Endothelial cell of umbilical vein (primary cell): ENCODE measurements at regions not wholly inside any gene's neighbourhood (a gene's known extent, or its start where the extent isn't known, plus 50 kb on each side); places are given as distances from the start of the nearest gene placed in this dataset.

Experiments used
- BruUV-seq: library from RNA; stranded (reverse); fragments of 400-500 nt; replicated peaks from 2 replicates; lab custom pipeline; 2021; lab: Mats Ljungman, UMichigan
- CTCF ChIA-PET: fragments of 300-600, 350-600 bp; sonication (Branson Sonifier 250); formaldehyde crosslinking; loops from one replicate; lab custom pipeline; 2021; ENCODE audit warnings: antibody characterized with exemption, inconsistent platforms; lab: Charles Lee
- POLR2A ChIA-PET: fragments of 300-600, 350-600 bp; sonication (Branson Sonifier 250); formaldehyde crosslinking; loops from one replicate; lab custom pipeline; 2021; ENCODE audit warnings: antibody characterized with exemption, inconsistent platforms; lab: Charles Lee
- DNase-seq: peaks from one replicate; pipeline ENCODE4 v3.0.0-alpha.2; 2011; ENCODE audit warnings: low read depth, low spot score
- FAIRE-seq: peaks from 2 replicates; lab custom pipeline; 2011; peaks lifted over from hg19 to GRCh38; lab: Jason Lieb, UNC
- H2AFZ ChIP-seq: 2 replicates; pipeline ENCODE4 v1.6.0; 2012; ENCODE audit warnings: low read depth, low read length, control low read depth, inconsistent platforms
- H3K27ac ChIP-seq: 2 replicates; pipeline ENCODE4 v1.5.1; 2011; ENCODE audit warnings: low read depth, mild to moderate bottlenecking, control low read depth, low read length, moderate library complexity; ENCODE audit not compliant: insufficient read depth
- H3K27me3 ChIP-seq, 2 experiments: 2 replicates each; pipeline versions ENCODE4 v1.6.0 to v1.6.1; 2011; ENCODE audit warnings: low read length in 2 of 2, mixed read lengths in 1 of 2; ENCODE audit not compliant: control insufficient read depth in 2 of 2, insufficient read depth in 2 of 2
- H3K36me3 ChIP-seq, 2 experiments: 2 replicates in 1 of 2; 3 replicates in 1 of 2; pipeline ENCODE4 v1.5.1; 2011; ENCODE audit warnings: low read length in 2 of 2, mild to moderate bottlenecking in 1 of 2, moderate library complexity in 1 of 2; ENCODE audit not compliant: control insufficient read depth in 2 of 2, insufficient read depth in 2 of 2; ENCODE audit errors: extremely low read depth in 1 of 2
- H3K4me1 ChIP-seq: 3 replicates; pipeline ENCODE4 v1.5.1; 2011; ENCODE audit warnings: mild to moderate bottlenecking, low read length; ENCODE audit not compliant: control insufficient read depth, insufficient read depth; ENCODE audit errors: extremely low read depth
- H3K4me2 ChIP-seq: 2 replicates; pipeline ENCODE4 v1.6.1; 2011; ENCODE audit warnings: low read length, control low read depth, mixed read lengths; ENCODE audit not compliant: insufficient read depth
- H3K4me3 ChIP-seq, 3 experiments: fragments of 200-600 bp in 1 of 3; sonication (generic), shearing (Covaris generic) in 1 of 3; replicated peaks in 1 of 3; 2 replicates each; pipeline ENCODE4 v1.5.1; 2011 to 2016; ENCODE audit warnings: control low read depth in 3 of 3, low read length in 3 of 3, mild to moderate bottlenecking in 2 of 3, inconsistent platforms in 1 of 3, low read depth in 1 of 3, moderate library complexity in 1 of 3; ENCODE audit not compliant: insufficient read depth in 1 of 3
- H3K79me2 ChIP-seq: 2 replicates; pipeline ENCODE4 v1.6.0; 2012; ENCODE audit warnings: low read length, inconsistent platforms; ENCODE audit not compliant: control insufficient read depth, insufficient read depth
- H3K9ac ChIP-seq: replicated peaks from 2 replicates; pipeline ENCODE3; 2011; ENCODE audit warnings: low read length, control low read depth; ENCODE audit not compliant: insufficient read depth; ENCODE audit errors: extremely low read depth
- H3K9me1 ChIP-seq: replicated peaks from 3 replicates; pipeline ENCODE4 v1.6.0; 2011; ENCODE audit warnings: mild to moderate bottlenecking, low read length; ENCODE audit not compliant: control insufficient read depth, insufficient read depth; ENCODE audit errors: extremely low read depth
- H3K9me3 ChIP-seq: replicated peaks from 2 replicates; pipeline ENCODE4 v1.5.1; 2012; ENCODE audit warnings: low read length, inconsistent platforms; ENCODE audit not compliant: control insufficient read depth, insufficient read depth
- H4K20me1 ChIP-seq: replicated peaks from 2 replicates; pipeline ENCODE3; 2011; ENCODE audit warnings: mild to moderate bottlenecking, low read length; ENCODE audit not compliant: control insufficient read depth, insufficient read depth; ENCODE audit errors: extremely low read depth
- CTCF ChIP-seq, 2 donors: IDR thresholded peaks; 1 replicate in 1 of 2; 2 replicates in 1 of 2; pipeline ENCODE4 v1.5.1; 2011; ENCODE audit warnings: low read length in 2 of 2, mild to moderate bottlenecking in 2 of 2, moderate library complexity in 2 of 2, control low read depth in 1 of 2, inconsistent platforms in 1 of 2, low read depth in 1 of 2; ENCODE audit not compliant: insufficient read depth in 1 of 2; ENCODE audit errors: extremely low read depth in 1 of 2
- EZH2 ChIP-seq: IDR thresholded peaks from 2 replicates; pipeline ENCODE4 v1.6.1; 2012; ENCODE audit warnings: borderline replicate concordance, low read depth, mild to moderate bottlenecking, moderate library complexity, low read length, inconsistent platforms; ENCODE audit not compliant: severe bottlenecking
- FOS ChIP-seq: IDR thresholded peaks from 2 replicates; pipeline ENCODE4 v1.6.1; 2011; ENCODE audit warnings: mild to moderate bottlenecking, low read length, moderate library complexity, borderline replicate concordance; ENCODE audit not compliant: insufficient read depth
- GATA2 ChIP-seq: IDR thresholded peaks from 2 replicates; pipeline ENCODE4 v1.7.0; 2011; ENCODE audit warnings: low read depth, mild to moderate bottlenecking, moderate library complexity, mixed read lengths, low read length; ENCODE audit not compliant: insufficient read length, insufficient read depth
- JUN ChIP-seq: IDR thresholded peaks from 2 replicates; pipeline ENCODE4 v1.6.1; 2011; ENCODE audit warnings: borderline replicate concordance, low read depth; ENCODE audit not compliant: insufficient read length, insufficient read depth
- MAX ChIP-seq: IDR thresholded peaks from 2 replicates; pipeline ENCODE4 v1.6.1; 2011; ENCODE audit not compliant: insufficient read depth, insufficient read length
- MYC ChIP-seq: IDR thresholded peaks from one replicate; pipeline ENCODE4 v1.6.1; 2011; ENCODE audit warnings: mild to moderate bottlenecking, low read depth, low read length
- POLR2A ChIP-seq: IDR thresholded peaks from 2 replicates; pipeline ENCODE4 v1.6.1; 2012; ENCODE audit warnings: low read depth, mild to moderate bottlenecking, control low read depth, low read length
- POLR2AphosphoS5 ChIP-seq: IDR thresholded peaks from 2 replicates; pipeline ENCODE4 v1.6.1; 2012; ENCODE audit warnings: low read depth, mild to moderate bottlenecking, control low read depth, low read length, moderate library complexity; ENCODE audit not compliant: insufficient read depth
- dilution Hi-C: fragments of 300-500 bp; cut with MboI; formaldehyde crosslinking; loops from one replicate; pipeline ENCODE4 v1.15.0; 2019; ENCODE audit warnings: low sequenced_read_pairs; ENCODE audit not compliant: extremely low pct_ligation_motif_present
- intact Hi-C: fragments of 100-400 bp; cut with micrococcal nuclease; formaldehyde crosslinking; loops from one replicate; pipeline ENCODE4 v1.10.0; 2022

- FAIRE-seq, result no peak
- Histone ChIP-seq H3K9me3 (no peaks in the 10 kb centered on the region), H3K36me3 (no peaks in the 10 kb centered on the region), H3K27me3 (no peaks in the 10 kb centered on the region), H3K4me3 (no peak overlapping the region), H3K27ac (no peak overlapping the region), H3K4me1 (peaks cover 11% of the 10 kb centered on the region), H2AFZ (no peak overlapping the region), H3K4me2 (no peak overlapping the region), H3K9ac (no peak overlapping the region), H3K79me2 (no peaks in the 10 kb centered on the region), H4K20me1 (no peaks in the 10 kb centered on the region), H3K9me1 (no peaks in the 10 kb centered on the region)
- intact Hi-C loops, result no loop called here
- TF ChIP-seq CTCF (IDR thresholded peaks at IDR 0.05; ENCODE audit: extremely low read depth in 1 of 2, insufficient read depth in 1 of 2, low read depth in 1 of 2, low read length in 2 of 2) (no peak), JUN (no peak), GATA2 (no peak), POLR2AphosphoS5 (no peak), EZH2 (no peak), FOS (no peak), MAX (no peak), MYC (no peak), POLR2A (no peak)
- dilution Hi-C loops, result no loop called here
- POLR2A ChIA-PET, result no interaction called here
- BruUV-seq, result no TSS peak
- CTCF ChIA-PET, result no interaction called here
- no peak for DNase-seq
Observed at GRCh38 chr12:23113781-23114180, 488.8 kb downstream of the ETNK1 start.
